Esophagus squamous epithelium (tissue), 4 donors: ENCODE measurements at regions not wholly inside any gene's neighbourhood (a gene's known extent, or its start where the extent isn't known, plus 50 kb on each side); places are given as distances from the start of the nearest gene placed in this dataset.

Source experiments
- CTCF ChIP-seq, 6 experiments: fragments of 450-650 bp in 4 of 6; fragments of 200-600 bp in 2 of 6; sonication (generic) in 2 of 6; IDR thresholded peaks; one replicate each; pipeline ENCODE4 v1.5.1; 2016 to 2019; ENCODE audit warnings: antibody characterized with exemption in 6 of 6, mild to moderate bottlenecking in 4 of 6, moderate library complexity in 4 of 6
- POLR2A ChIP-seq, 4 donors: fragments of 450-650 bp; IDR thresholded peaks; one replicate each; pipeline ENCODE4 v1.6.1; 2017; ENCODE audit warnings: antibody characterized with exemption in 4 of 4, mild to moderate bottlenecking in 4 of 4, moderate library complexity in 3 of 4

DNA sequence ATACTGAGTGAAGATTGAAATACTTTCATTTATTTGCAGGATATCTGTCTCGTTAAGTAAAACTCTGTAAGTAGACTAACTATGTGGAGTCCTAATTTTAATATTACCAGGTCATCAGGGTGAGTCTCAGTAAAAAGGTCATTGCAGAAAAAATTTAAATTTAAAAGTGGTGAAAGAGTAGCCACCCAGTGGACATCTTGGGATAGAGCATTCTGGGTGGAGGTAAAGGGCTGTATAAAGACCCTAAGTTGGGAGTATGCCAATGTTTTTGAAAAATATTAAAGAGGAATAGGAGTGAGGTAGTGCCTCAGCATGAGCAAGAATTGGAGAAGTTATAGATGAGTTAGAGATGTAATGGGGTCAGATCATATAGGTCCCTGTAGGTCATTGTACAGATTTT lies 145.5 kb downstream of the HMHB1 start:
- TF ChIP-seq CTCF (IDR thresholded peaks at IDR 0.05): peak in 1 of 6 experiments; percentile 18
- TF ChIP-seq POLR2A (IDR thresholded peaks at IDR 0.05): no peak
